ENCODE measurements at regions not wholly inside any gene's neighbourhood (a gene's known extent, or its start where the extent isn't known, plus 50 kb on each side); places are given as distances from the start of the nearest gene placed in this dataset.
"Not testable (repeated sequence)": the region's sequence is repeated elsewhere in the genome, so short reads cannot be mapped to it uniquely, and the experiment has no call there.

DNA sequence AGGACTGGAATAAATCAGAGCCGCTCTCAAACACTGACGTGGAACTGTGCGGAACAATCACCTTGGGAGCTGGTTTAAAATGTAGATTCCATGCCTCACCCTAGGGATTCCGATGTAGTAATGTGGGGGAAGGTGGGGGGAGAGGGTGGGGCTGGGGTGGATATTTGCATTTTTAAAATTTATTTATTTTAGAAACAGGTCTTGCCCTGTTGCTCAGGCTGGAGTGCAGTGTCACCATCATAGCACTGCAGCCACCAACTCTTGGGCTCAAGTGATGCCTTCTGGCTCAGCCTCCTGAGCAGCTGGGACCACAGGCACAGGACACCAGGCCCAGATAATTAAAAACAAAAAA is 101.9 kb upstream of the SEC22B start:
- not testable (repeated sequence) for DNase-seq (ENCODE audit: low read depth)

DNA sequence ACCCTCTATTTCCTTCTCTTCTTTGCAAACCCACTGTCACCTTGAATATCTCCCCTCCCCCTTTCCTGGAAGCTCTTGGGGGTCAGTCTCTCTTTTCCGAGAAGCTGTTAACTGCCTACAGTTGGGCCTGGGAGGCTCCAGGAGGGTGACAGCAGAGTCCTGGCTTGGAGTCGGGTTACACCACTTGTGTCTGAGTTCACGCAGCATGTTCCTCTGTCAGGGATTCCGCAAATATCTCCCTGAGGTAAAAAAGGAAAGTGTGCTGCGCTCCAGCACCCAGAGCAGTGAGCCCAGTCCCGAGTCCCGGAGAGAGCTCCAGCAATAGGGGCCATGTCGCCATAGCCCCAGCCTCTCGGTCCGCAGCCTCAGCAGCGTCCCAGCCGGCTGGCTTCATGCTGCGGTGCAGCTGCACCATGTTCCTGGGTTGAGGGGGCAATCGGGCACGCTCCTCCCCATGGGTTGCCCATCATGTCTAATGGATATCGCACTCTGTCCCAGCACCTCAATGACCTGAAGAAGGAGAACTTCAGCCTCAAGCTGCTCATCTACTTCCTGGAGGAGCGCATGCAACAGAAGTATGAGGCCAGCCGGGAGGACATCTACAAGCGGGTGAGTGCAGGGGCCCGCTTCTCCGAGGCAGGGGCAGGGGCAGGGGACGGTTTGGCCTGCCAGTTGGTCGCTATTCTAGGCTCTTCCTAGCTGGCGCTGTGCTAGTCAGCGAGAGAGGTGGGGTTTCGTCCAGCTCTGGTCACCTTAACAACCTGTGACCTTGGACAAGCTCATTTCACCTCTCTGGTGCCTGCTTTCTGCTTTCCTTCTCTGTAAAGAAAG is 101.3 kb upstream of the SEC22B start:
- not testable (repeated sequence) for DNase-seq (ENCODE audit: low read depth)

DNA sequence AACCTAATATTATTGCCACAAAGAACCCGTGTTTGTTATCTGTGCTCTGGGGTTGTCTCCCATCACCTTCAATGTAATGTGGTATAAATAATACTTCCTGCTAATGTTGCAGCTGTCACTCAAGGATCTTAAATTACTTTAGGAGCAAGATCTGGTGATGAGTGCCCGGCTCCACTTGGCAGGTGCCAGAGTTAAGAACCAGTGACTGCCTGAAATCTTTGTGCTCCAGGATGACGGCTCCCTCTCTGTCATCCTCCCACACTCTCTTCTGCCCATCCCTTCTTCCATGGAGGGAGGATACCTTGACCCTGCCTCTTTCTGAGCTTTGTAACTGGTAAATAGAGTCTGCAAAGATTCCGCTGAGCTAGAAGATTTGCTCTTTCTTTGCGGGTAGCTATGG is 100.4 kb upstream of the SEC22B start:
- not testable (repeated sequence) for DNase-seq (ENCODE audit: low read depth)

DNA sequence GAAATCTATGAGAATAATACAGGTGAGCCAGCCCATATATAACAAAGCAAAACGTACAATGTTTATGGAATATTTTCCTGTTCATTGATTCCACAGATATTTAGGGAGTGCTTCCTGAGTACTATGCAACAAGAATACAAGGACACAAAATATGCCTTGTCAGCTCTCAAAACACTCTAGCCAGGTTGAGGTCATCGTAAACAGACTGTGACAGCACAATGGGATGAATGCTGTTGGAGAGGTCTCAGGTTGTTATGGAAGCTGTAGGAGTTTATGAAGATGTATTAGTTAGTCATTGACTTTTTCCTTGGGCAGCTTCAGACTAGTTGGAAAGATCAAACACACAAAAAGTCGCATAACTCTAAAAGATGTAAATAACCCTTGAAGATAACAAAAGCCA is 98.1 kb upstream of the SEC22B start:
- not testable (repeated sequence) for DNase-seq (ENCODE audit: low read depth)

DNA sequence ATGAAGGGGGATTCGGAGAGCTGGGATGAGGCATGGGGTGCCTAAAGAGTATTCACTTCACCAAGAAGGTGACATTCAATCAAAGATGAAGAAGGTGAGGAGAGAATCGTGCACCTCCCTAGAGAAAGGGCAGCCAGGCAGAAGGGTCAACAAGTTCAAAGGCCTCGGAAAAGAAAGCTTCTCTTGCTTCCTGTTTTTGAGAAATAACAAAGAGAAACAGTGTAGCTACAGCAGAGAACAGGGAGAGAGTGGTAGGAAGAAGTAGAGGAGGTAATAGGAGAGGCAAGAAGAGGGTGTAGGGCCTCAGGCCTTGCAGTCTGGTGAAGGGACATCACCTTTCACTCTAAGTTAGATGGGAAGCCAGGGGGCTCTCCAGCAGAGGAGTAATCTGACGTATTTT is 97.0 kb upstream of the SEC22B start:
- not testable (repeated sequence) for DNase-seq (ENCODE audit: low read depth)

DNA sequence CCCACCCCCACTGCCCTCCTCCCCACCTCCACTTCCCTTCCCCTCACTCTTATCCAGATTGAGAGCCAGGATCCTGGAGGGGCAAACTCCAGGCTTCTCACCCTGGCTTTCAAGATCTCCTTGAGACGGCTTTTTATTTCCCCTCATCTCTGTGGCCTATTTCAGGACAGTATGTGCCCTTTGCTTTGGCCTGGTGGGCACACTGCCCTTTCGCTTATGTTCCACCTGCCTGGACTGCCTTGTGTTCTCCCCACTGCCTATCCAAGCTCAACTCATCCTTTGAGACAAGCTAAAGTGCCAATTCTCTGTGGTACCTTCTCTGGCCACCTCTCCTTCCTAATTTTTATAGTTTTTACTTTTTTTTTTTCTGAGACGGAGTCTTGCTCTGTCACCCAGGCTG is 95.9 kb upstream of the SEC22B start:
- not testable (repeated sequence) for DNase-seq (ENCODE audit: low read depth)

DNA sequence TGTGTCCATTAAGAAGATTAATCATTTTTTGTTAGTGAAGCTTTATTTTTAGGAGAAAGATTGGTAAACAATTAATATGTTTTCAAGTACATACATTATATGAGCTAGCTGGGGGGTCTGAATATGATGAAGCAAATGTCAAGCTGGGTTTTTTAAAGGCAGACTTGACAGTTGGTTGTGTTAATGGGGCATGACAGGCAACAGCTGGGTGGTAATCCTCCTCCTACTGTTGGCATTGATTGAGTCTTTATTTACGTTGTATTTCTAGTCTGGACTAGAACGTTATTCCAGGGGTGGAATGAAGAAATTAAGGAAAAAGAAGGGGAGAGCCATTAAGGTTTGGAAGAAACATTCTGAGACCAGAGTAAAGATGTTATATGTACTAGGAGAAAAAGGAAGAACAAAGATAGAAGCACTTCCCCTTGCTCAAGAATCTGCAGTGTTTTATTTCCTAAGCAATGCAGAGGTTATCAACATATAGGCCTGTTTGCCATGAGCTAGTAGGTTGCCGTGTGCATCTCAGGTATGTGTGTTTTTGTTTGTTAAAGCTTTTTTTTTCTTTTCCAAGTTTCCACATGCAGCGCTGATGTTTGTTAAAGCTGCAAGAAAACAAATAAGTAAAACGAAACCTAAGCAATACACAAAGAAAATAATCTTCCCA is 95.4 kb upstream of the SEC22B start:
- DNase-seq (ENCODE audit: low read depth) = not testable (repeated sequence)

DNA sequence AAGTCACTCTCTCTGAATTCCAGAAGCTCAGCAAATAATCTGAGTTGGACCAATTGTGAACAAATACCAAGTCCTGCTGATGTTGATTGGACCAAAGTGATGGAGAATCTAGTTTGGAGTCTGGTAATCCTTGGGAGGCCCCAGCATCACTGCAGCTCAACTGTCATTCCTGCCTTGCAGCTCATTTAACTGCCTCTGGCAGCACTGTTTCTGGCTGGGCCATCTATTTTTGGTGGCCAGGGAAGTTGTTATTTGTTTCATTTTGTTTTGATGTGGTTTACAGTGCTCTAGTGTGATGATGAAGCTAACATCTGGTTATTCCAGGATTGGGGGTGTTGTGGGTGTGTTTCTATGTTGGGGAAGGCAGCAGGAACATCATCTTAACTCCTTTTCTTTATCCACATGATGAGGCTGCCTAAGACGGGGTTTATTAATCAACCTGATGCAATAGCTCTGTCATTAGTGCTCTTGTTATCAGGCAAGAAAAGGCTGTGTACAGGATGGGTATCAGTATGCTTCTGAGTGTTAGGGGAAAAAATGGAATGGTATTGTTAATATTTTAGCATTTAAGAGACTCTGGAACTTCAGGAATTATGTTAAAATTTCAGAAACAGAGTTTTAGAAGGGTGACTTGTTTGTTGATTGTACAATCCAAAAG is 91.7 kb upstream of the SEC22B start:
- DNase-seq (ENCODE audit: low read depth) = not testable (repeated sequence)

DNA sequence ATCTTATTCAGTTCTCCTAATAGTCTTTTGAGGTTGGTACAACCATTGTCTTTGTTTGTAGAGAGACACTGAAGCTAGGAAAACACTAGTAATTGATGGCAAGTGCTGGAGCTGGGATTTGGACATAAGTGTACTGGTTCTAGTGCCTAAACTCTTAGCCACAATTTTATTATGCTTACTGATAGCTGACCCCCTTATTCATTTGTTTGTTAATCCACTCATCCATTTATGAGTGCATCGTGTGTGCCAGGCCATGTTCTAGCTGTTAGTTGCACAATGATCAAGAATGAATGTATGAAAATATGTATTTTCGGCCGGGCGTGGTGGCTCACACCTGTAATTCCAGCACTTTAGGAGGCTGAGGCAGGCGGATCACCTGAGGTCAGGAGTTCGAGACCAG is 88.2 kb upstream of the SEC22B start:
- DNase-seq (ENCODE audit: low read depth) = not testable (repeated sequence)

DNA sequence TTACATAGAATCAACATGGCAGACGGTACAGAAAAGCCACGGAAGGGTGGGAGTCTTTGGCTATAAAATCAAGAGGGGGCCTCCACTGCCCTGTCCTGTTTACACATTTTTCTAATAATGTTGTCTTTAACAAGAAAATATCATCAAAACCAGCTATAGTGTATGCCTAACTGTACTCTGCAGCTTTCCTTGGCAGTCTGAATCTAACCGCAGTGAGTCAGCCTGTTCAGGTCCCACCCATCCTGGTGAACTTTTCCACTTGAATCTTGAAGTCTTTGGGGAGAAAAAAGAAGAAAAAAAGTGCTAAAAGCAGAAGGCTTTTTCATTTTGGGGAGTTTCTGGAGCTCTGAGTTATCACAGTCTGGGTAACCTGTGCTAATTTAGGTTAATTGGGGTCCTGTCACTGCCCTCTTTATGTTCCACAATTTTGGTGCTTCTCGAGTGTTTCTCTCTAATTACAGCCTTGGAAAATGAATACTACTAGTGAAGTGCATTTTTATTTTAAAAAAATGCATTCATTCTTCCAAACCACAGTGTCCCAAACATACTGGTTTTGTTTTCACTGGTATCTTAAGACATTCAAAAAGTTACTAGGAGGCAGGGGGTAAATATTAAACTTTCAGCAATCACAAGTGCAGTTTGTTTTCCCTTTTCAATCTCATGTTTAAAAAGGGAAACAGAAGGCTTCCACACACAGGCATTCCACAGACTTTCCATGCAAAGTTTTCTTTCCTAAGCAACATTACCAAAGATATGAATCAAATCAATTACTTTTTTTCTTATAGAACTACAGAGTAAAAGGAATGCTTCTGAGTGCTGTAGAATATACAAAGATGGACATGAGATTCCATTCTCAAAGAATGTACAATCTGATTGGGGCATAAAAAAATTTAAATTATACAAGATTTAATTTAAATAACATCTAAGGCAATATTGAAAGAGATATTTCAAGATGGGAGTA is 86.8 kb upstream of the SEC22B start:
- DNase-seq (ENCODE audit: low read depth) = not testable (repeated sequence)

DNA sequence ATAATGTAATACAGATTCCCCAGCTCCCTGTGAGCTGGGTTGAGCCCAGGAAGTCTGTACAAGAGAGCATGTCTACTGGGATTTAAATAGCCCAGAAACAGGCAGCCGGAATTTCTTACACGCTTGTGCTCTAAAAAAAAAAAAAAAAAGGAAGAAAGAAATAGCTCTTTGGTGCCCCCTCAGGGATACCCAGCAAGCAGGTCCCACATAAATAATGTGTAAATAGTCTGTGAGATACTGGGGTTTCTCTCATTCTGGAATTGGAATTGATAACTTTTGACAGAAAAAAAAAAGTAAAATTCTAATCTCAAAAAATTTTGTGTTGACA is 81.4 kb upstream of the SEC22B start:
- not testable (repeated sequence) for DNase-seq (ENCODE audit: low read depth)

DNA sequence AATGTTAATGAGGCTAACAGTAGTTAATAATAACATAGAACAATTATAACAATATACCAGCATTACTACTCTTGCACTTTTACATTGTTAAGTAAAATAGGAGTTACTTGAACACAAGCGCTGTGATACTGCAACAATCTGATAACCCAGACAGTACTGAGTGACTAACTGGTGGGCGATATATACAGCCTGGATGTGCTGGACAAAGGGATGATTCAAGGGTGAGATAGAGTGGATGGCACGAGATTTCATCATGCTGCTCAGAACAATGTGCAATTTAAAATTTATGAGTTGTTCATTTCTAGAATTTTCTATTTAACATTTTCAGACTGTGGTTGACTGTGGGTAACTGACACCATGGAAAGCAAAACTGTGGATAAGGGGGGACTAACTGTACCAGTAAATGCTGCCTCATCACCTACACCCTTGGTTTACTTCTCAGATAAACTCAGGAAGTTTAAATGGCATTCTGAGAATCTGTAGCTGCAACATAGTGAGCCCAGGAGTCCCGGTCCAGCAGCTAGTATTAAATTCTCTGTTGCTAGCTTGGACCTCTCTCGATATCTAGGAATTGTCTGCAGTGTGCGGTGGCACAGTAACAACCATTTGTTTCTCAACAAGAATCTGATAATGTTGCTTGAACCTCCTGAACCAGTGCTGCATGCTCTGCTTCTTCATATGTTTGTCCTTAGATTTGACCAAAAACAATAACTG is 80.9 kb upstream of the SEC22B start:
- DNase-seq (ENCODE audit: low read depth) = not testable (repeated sequence)

DNA sequence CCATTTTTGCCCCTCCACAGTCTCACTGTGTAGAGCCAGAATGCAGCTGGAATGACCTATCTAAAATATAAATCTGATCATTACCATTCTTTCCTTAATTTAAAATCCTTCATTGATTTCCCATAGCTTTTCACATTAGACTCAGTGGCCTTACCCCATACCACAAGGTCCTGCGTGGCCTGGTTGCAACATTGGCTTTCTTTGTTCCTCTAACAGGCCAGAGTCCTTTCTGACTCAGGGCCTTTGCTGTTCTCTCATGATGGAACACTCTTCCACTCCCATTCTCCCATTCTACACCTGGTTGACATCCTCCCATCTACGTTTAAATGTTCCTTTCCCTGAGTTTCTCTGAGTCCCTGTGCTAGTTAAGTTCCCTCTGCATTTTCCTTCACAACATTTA is 74.4 kb upstream of the SEC22B start:
- not testable (repeated sequence) for DNase-seq (ENCODE audit: low read depth)

DNA sequence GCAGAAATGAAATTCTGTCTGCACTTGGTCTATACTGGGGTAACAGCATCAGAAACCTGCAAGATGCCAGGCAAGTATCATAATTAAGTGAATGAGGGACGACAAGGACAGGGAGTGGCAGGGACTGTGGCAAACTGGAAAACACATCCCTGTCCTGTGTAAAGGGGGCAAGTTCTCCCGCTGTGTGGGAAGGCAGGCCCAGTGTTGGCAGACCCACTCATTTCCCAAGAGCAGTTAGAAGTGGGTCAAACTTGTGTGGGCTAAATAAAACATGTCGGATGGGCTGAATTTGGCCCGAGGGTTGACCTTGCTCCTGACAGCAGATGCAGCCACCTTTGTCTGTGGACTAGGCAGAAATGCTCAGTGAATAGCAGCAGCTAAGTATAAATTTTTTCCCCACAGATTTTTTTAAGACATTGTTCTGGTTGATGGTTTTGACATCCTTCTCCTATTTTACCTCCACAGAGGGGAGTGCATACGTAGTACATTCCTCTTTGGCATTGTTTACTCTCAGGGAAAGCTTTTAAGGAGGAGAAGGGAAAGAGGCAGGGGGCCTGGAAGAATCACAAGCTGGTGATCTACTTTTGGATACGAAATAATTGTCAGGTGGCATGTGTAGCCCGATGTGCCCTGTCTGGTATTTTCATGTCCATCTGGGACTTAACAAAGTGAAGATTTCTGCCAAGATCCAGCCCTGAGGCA is 72.6 kb upstream of the SEC22B start:
- DNase-seq (ENCODE audit: low read depth) = not testable (repeated sequence)

DNA sequence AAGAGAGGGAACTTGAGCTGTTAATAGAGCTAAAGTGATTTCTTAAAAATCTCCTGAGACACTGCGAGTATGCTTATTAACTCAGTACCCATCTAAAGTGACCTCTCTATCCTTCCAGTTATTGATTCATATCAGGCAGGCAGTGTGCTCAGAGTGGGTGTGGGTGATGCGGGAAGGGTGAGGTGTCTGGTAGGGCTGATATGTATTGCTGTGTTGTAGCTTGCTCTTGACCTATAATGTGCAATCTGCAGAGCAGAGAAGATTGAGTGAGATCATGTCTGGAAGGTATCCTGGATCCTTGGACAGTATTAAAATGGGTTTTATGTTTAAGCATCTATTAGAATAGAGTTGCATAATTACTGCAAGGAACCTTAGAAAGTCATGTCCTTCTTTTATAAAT is 71.9 kb upstream of the SEC22B start:
- DNase-seq (ENCODE audit: low read depth) = not testable (repeated sequence)

DNA sequence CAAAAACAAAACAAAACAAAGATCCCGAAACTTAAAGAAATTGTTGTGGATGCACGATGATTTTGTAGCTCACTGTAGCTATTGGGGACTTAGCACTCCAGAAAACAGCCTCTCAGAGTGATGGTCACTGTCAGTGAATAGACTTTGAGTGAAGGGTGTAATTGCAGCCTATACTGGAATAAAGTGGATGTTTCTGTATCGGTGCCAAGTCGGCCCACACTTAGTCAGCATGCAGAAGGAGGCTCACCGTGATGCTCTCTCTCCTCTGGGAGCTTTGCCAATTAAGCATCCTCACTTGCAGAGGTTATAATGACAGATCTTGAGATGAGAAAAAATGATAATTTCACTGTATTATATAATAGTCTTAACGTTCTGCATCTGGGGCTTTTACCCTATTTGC is 67.5 kb upstream of the SEC22B start:
- DNase-seq (ENCODE audit: low read depth) = not testable (repeated sequence)

DNA sequence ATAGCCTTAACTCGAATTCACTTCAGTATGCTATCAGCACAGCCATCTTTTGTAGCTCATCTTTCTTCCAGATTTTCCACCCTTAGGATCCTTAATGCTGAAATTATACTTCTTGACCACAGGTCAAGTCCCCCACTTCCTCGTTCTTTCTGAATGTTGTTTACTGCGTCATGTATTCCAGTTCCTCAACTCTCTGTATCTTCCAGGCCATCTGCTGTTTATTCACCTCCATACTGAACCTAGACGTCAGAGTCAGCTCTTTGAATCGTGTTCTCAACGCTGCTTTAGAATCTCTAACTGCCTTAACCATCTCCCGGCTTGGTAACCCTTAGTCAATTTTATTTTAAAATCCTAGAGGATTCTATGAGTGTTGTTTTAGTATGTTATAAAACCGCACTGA is 66.3 kb upstream of the SEC22B start:
- not testable (repeated sequence) for DNase-seq (ENCODE audit: low read depth)

DNA sequence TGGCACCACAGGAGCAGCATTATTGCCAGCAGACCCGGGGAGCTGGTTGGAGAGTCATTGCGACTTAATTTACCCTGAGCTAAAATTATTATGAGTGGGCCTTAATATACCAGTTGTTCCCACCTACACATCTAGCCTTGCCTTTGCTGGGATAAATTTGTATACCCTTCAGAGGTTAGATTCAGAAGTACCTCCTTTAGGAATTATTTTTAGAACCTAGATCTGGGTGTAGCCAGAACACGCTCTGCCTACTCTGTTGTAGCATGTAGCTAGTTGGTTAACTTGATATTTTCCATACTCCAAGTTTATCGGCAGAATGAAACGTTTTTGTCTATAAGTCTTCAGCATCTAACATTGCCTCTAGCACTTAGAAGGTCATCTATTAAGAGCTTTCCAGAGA is 65.5 kb upstream of the SEC22B start:
- DNase-seq (ENCODE audit: low read depth) = not testable (repeated sequence)

DNA sequence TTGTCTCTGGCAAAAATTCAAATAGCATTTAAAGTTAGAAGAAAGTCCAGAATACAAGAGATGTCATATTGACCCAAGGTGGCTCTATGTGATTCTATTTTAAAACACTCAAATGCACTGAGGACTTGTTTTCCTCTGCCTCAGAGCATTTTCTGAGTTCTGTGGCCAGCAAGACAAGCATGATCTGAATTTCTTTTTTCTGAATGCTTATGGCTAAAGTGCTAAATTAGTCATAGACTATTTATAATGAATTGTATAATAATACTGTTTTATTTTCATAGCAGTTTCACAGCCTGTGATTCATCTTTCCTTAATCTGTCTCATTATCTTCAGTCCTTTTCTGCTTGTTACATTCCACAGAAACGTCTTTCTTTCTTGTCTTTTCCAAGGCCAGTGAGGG is 63.9 kb upstream of the SEC22B start:
- not testable (repeated sequence) for DNase-seq (ENCODE audit: low read depth)

DNA sequence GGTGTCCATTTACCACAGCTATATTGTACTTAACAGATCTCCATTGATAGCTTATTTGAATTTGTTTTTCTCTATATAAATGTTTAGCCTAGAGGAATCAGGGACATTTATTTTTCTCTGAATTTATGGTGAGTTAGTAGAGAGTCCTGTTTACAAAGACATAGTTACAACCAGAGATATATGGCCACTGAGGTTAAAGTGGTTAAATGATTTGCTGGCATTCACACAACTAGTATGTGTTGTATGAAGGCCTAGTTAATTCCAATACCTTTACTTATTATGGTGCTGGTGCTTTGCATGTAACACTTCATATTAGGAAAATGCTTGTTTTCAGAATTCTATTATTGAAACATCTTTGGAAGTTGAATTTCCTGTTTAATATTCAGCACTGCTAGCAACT is 63.0 kb upstream of the SEC22B start:
- DNase-seq (ENCODE audit: low read depth) = not testable (repeated sequence)

All from M059J (cell line).